Fibroblast of villous mesenchyme (primary cell): ENCODE measurements at regions not wholly inside any gene's neighbourhood (a gene's known extent, or its start where the extent isn't known, plus 50 kb on each side); places are given as distances from the start of the nearest gene placed in this dataset.
A peak's percentile ranks its signal among the peaks of the same experiment; 100 is the strongest.

Source experiments
- DNase-seq: peaks from one replicate; pipeline ENCODE4 v3.0.0-alpha.2; 2010; ENCODE audit warnings: low read depth
- H3K4me3 ChIP-seq: 2 replicates; pipeline ENCODE4 v1.5.1; 2011; ENCODE audit warnings: low read depth, mild to moderate bottlenecking, low read length
- CTCF ChIP-seq: IDR thresholded peaks from 2 replicates; pipeline ENCODE4 v1.5.1; 2012; ENCODE audit warnings: low read depth, mild to moderate bottlenecking, low read length; ENCODE audit not compliant: insufficient read depth

- no peak for TF ChIP-seq CTCF
- no peak overlapping the region for H3K4me3 ChIP-seq
- DNase-seq: no peak
These were observed 509.1 kb upstream of the FAT1 start for GRCh38 chr4:187232796-187233195.

GRCh38 chr4:187235456-187236170, 512.0 kb upstream of the FAT1 start:
- DNase-seq: no peak
- H3K4me3 ChIP-seq: no peak overlapping the region
- no peak for TF ChIP-seq CTCF

- peak; percentile 81 for DNase-seq
- no peak overlapping the region for H3K4me3 ChIP-seq
- TF ChIP-seq CTCF: no peak
These were observed 512.7 kb upstream of the FAT1 start for GRCh38 chr4:187236209-187236890.

- no peak overlapping the region for H3K4me3 ChIP-seq
- TF ChIP-seq CTCF: no peak
- no peak for DNase-seq
These were observed 515.0 kb upstream of the FAT1 start for GRCh38 chr4:187238646-187239045.

GRCh38 chr4:187251896-187252295, 528.2 kb upstream of the FAT1 start:
- DNase-seq: no peak
- H3K4me3 ChIP-seq: no peak overlapping the region
- TF ChIP-seq CTCF: no peak

GRCh38 chr4:187256897-187257296, 533.2 kb upstream of the FAT1 start:
- DNase-seq: no peak
- H3K4me3 ChIP-seq: no peak overlapping the region
- TF ChIP-seq CTCF: no peak
